Fibroblast of lung (primary cell): ENCODE measurements at regions not wholly inside any gene's neighbourhood (a gene's known extent, or its start where the extent isn't known, plus 50 kb on each side); places are given as distances from the start of the nearest gene placed in this dataset.

ENCODE experiments used
- DNase-seq, 2 donors: peaks; one replicate each; pipeline versions ENCODE4 v3.0.0 to v3.0.0-alpha.2; 2010; ENCODE audit warnings: low read depth in 2 of 2
- H2AFZ ChIP-seq: 2 replicates; pipeline ENCODE4 v1.5.1; 2012; ENCODE audit warnings: low read length, control low read depth, inconsistent platforms
- H3K27ac ChIP-seq: 2 replicates; pipeline ENCODE4 v1.5.1; 2011; ENCODE audit warnings: low read length, control low read depth; ENCODE audit not compliant: insufficient read depth
- H3K27me3 ChIP-seq: 2 replicates; pipeline ENCODE4 v1.5.1; 2011; ENCODE audit warnings: mild to moderate bottlenecking, low read length; ENCODE audit not compliant: control insufficient read depth, insufficient read depth
- H3K36me3 ChIP-seq: 2 replicates; pipeline ENCODE4 v1.5.1; 2011; ENCODE audit warnings: low read length; ENCODE audit not compliant: control insufficient read depth, insufficient read depth
- H3K4me1 ChIP-seq: 2 replicates; pipeline ENCODE4 v1.5.1; 2011; ENCODE audit warnings: low read length; ENCODE audit not compliant: control insufficient read depth, insufficient read depth; ENCODE audit errors: extremely low read depth
- H3K4me2 ChIP-seq: 2 replicates; pipeline ENCODE4 v1.5.1; 2011; ENCODE audit warnings: low read length, control low read depth; ENCODE audit not compliant: insufficient read depth; ENCODE audit errors: extremely low read depth
- H3K4me3 ChIP-seq, 4 experiments: fragments of 200-600 bp in 1 of 4; sonication (generic) in 1 of 4; replicated peaks in 1 of 4; 2 replicates each; pipeline ENCODE4 v1.5.1; 2011 to 2016; ENCODE audit warnings: low read length in 4 of 4, low read depth in 3 of 4, mild to moderate bottlenecking in 3 of 4, control low read depth in 2 of 4, inconsistent platforms in 1 of 4, mixed read lengths in 1 of 4; ENCODE audit not compliant: insufficient read depth in 1 of 4; ENCODE audit errors: control extremely low read depth in 1 of 4
- H3K79me2 ChIP-seq: 2 replicates; pipeline ENCODE4 v1.5.1; 2012; ENCODE audit warnings: mild to moderate bottlenecking, low read length, inconsistent platforms; ENCODE audit not compliant: control insufficient read depth, insufficient read depth
- H3K9ac ChIP-seq: 2 replicates; pipeline ENCODE4 v1.5.1; 2011; ENCODE audit warnings: mild to moderate bottlenecking, low read length, control low read depth; ENCODE audit not compliant: insufficient read depth
- H3K9me3 ChIP-seq: 2 replicates; pipeline ENCODE4 v1.5.1; 2012; ENCODE audit warnings: low read depth, low read length; ENCODE audit not compliant: control insufficient read depth, insufficient read depth
- H4K20me1 ChIP-seq: 2 replicates; pipeline ENCODE4 v1.5.1; 2011; ENCODE audit warnings: low read length; ENCODE audit not compliant: control insufficient read depth, insufficient read depth; ENCODE audit errors: extremely low read depth
- CTCF ChIP-seq, 2 donors: IDR thresholded peaks in 1 of 2; conservative IDR thresholded peaks in 1 of 2; 1 replicate in 1 of 2; 2 replicates in 1 of 2; pipeline ENCODE4 v1.5.1; 2011 to 2012; ENCODE audit warnings: low read length in 2 of 2, control low read depth in 1 of 2, inconsistent platforms in 1 of 2, low read depth in 1 of 2, mild to moderate bottlenecking in 1 of 2
- EZH2 ChIP-seq: IDR thresholded peaks from 2 replicates; pipeline ENCODE4 v1.5.1; 2012; ENCODE audit warnings: low read length, control low read depth, mild to moderate bottlenecking; ENCODE audit errors: missing control alignments

DNA sequence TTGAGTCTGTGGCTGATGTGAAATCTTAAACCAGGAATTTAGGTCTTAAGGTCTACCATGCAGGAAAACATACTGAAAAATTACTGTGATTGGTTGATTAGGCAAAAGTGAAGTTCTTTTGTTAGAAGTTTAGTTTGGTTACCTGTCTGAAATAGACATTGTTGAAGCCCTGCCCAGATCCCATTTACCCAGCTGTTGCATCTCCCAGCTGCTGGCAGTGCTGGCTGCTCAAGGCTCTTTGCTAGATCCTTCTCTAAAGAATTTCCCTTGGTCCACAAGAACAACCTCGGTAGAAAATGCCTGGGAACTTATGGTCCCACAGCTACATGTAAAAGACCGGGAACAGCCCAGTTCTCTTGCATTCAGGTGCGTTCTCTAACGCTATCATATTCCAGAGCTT, 137.3 kb downstream of the EDEM1 start:
- no peaks in the 10 kb centered on the region for H4K20me1 ChIP-seq
- H2AFZ ChIP-seq: no peak overlapping the region
- H3K27me3 ChIP-seq: no peaks in the 10 kb centered on the region
- no peaks in the 10 kb centered on the region for H3K9me3 ChIP-seq
- TF ChIP-seq CTCF (conservative IDR thresholded peaks at IDR 0.05 in 1 of 2, IDR thresholded peaks at IDR 0.05 in 1 of 2; ENCODE audit: low read depth in 1 of 2, low read length in 2 of 2) (no peak), EZH2 (no peak)
- no peak overlapping the region for H3K4me2 ChIP-seq
- H3K4me3 ChIP-seq: no peak overlapping the region
- H3K27ac ChIP-seq: no peak overlapping the region
- no peaks in the 10 kb centered on the region for H3K36me3 ChIP-seq
- no peak for DNase-seq
- H3K4me1 ChIP-seq: no peaks in the 10 kb centered on the region
- H3K9ac ChIP-seq: no peak overlapping the region
- no peaks in the 10 kb centered on the region for H3K79me2 ChIP-seq

DNA sequence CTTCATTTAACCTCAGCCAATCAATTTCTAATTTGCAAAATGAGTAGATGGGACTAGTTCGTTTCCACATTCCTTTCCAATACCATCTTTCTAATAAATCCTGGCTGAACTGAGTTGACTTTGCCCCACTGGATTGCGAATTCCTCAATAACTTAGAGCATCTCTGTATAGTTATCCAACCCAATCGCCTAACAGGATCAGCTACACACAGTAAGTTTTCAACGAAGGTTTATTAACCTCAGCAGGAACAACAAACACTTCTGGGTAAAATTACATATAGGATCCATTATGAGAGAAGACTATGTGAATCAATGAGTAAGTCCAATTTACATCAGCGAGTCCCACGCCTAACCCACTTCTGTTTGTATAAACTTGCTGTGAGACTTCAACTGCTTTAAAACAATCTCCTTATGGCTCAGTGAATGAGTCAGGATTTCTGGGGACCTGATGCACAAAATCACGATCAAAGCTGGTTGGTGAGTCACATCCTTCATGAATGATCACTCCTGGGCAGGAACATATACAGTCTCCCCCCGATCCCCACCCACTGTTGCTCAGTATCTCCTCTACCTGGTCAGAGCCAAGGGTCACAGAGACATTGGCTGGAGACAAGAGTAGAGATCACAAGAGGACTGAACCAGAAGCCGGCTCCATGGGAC, 142.8 kb downstream of the EDEM1 start:
- Histone ChIP-seq H3K4me1 (no peaks in the 10 kb centered on the region), H4K20me1 (no peaks in the 10 kb centered on the region), H3K27me3 (no peaks in the 10 kb centered on the region), H3K4me3 (no peak overlapping the region), H3K9ac (no peak overlapping the region), H3K36me3 (no peaks in the 10 kb centered on the region), H3K9me3 (no peaks in the 10 kb centered on the region), H3K27ac (no peak overlapping the region), H3K4me2 (no peak overlapping the region), H3K79me2 (no peaks in the 10 kb centered on the region), H2AFZ (no peak overlapping the region)
- TF ChIP-seq EZH2 (no peak), CTCF (conservative IDR thresholded peaks at IDR 0.05 in 1 of 2, IDR thresholded peaks at IDR 0.05 in 1 of 2; ENCODE audit: low read depth in 1 of 2, low read length in 2 of 2) (no peak)
- DNase-seq: peak; percentile 1 to 81

DNA sequence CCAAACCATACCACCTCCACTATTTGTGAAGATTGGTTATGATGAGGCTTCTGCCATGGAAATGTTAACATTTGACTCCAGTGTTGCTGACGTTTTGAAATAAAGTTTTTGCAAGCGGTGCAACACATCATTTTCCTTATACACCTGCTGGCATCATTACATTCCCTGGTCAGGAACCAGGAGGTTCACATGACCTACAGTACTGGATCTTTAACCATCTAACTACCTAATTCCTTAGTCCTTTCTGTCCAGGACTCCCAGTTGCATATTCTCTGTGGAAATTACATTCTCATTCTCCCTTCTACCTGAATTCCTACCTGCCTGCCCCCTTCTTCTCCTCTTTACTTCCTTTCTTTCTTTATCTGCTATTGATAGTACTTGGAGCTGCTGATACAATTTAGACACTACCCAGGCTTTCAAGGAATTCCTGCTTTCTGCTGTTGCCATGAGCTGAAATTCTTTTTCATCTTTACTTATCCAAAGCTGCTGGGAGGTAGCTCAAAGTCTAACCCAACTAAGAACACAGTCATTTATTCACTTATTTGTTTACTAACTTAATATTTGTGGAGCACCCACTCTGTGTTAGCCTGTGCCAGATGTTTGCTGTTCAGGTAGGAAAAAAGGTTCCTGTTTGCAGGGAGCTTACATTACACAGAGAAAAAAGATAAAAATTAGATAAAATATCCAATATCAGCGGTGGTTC, 144.2 kb downstream of the EDEM1 start:
- no peaks in the 10 kb centered on the region for H4K20me1 ChIP-seq
- H3K9ac ChIP-seq: no peak overlapping the region
- H3K9me3 ChIP-seq: no peaks in the 10 kb centered on the region
- no peaks in the 10 kb centered on the region for H3K79me2 ChIP-seq
- no peak overlapping the region for H3K27ac ChIP-seq
- no peaks in the 10 kb centered on the region for H3K4me1 ChIP-seq
- H3K4me2 ChIP-seq: no peak overlapping the region
- H3K36me3 ChIP-seq: no peaks in the 10 kb centered on the region
- H3K27me3 ChIP-seq: no peaks in the 10 kb centered on the region
- DNase-seq: no peak
- no peak for TF ChIP-seq EZH2
- TF ChIP-seq CTCF (conservative IDR thresholded peaks at IDR 0.05 in 1 of 2, IDR thresholded peaks at IDR 0.05 in 1 of 2; ENCODE audit: low read depth in 1 of 2, low read length in 2 of 2): no peak
- H2AFZ ChIP-seq: no peak overlapping the region
- H3K4me3 ChIP-seq: no peak overlapping the region
